NCI-H82 (cell line): ENCODE measurements at regions not wholly inside any gene's neighbourhood (a gene's known extent, or its start where the extent isn't known, plus 50 kb on each side); places are given as distances from the start of the nearest gene placed in this dataset.

ENCODE experiments used
- DNase-seq: peaks from one replicate; lab custom pipeline; 2025; lab: John Stamatoyannopoulos, UW

- DNase-seq, result peak; percentile 5
Observed at GRCh38 chr18:42632801-42633200, 482.7 kb downstream of the RIT2 start.

GRCh38 chr18:42635378-42636048, 480.0 kb downstream of the RIT2 start:
- DNase-seq, result peak; percentile 23

GRCh38 chr18:42636309-42636708, 479.2 kb downstream of the RIT2 start:
- no peak for DNase-seq

GRCh38 chr18:42640160-42640559, 475.3 kb downstream of the RIT2 start:
- no peak for DNase-seq

GRCh38 chr18:42641996-42642395, 473.5 kb downstream of the RIT2 start:
- no peak for DNase-seq

- DNase-seq, result no peak
Observed at GRCh38 chr18:42644729-42645131, 470.8 kb downstream of the RIT2 start.

- DNase-seq, result peak; percentile 7
Observed at GRCh38 chr18:42649331-42650035, 466.0 kb downstream of the RIT2 start.

- DNase-seq, result no peak
Observed at GRCh38 chr18:42654556-42654955, 460.9 kb downstream of the RIT2 start.

GRCh38 chr18:42657551-42657950, 457.9 kb downstream of the RIT2 start:
- DNase-seq, result no peak

- DNase-seq, result no peak
Observed at GRCh38 chr18:42658171-42658570, 457.3 kb downstream of the RIT2 start.

- DNase-seq, result no peak
Observed at GRCh38 chr18:42659187-42659586, 456.3 kb downstream of the RIT2 start.

GRCh38 chr18:42670860-42671259, 444.6 kb downstream of the RIT2 start:
- DNase-seq, result no peak

- DNase-seq, result no peak
Observed at GRCh38 chr18:42675810-42676209, 439.7 kb downstream of the RIT2 start.

- DNase-seq, result no peak
Observed at GRCh38 chr18:42683094-42683493, 432.4 kb downstream of the RIT2 start.

- DNase-seq, result no peak
Observed at GRCh38 chr18:42689310-42689709, 426.2 kb downstream of the RIT2 start.
